ENCODE measurements at regions not wholly inside any gene's neighbourhood (a gene's known extent, or its start where the extent isn't known, plus 50 kb on each side); places are given as distances from the start of the nearest gene placed in this dataset.

- Histone ChIP-seq H3K9ac (no peak overlapping the region), H4K20me1 (ENCODE audit: insufficient read depth) (no peaks in the 10 kb centered on the region), H3K27ac (no peak overlapping the region), H3K9me2 (ENCODE audit: insufficient read depth) (no peaks in the 10 kb centered on the region), H2AFZ (no peak overlapping the region), H3K79me2 (ENCODE audit: insufficient read depth) (no peaks in the 10 kb centered on the region), H3F3A (ENCODE audit: insufficient read depth) (no peaks in the 10 kb centered on the region), H3K4me3 (no peak overlapping the region), H3K27me3 (replicated peaks; ENCODE audit: insufficient read depth) (no peaks in the 10 kb centered on the region), H3K4me2 (ENCODE audit: unreplicated experiment) (no peak overlapping the region), H3K9me3 (ENCODE audit: low read depth) (no peaks in the 10 kb centered on the region), H3K36me3 (ENCODE audit: low read depth) (no peaks in the 10 kb centered on the region), H3K4me1 (ENCODE audit: insufficient read depth) (no peaks in the 10 kb centered on the region)
- no peak for DNase-seq
- in situ Hi-C loops (cut with MboI): no loop called here
- no peak for TF ChIP-seq EZH2 (IDR thresholded peaks at IDR 0.05; ENCODE audit: insufficient read depth, poor library complexity, severe bottlenecking)
- TF ChIP-seq EZH2phosphoT487 (IDR thresholded peaks at IDR 0.05; ENCODE audit: insufficient read depth, low read depth): no peak
- 14 to 19% methylated on average over 5 of the region's 5 CpGs for WGBS, 2 experiments (ENCODE audit: low coverage in 1 of 2, low lambda C conversion rate in 2 of 2, missing lambda C conversion rate in 2 of 2)
These were observed 482.9 kb downstream of the NAF1 start for GRCh38 chr4:162683659-162684370.

GRCh38 chr4:162682651-162683050, 484.0 kb downstream of the NAF1 start:
- no peak for DNase-seq

GRCh38 chr4:162681212-162681611, 485.5 kb downstream of the NAF1 start:
- Histone ChIP-seq H3K4me1 (ENCODE audit: insufficient read depth) (no peaks in the 10 kb centered on the region), H3K4me2 (ENCODE audit: unreplicated experiment) (no peak overlapping the region), H3F3A (ENCODE audit: insufficient read depth) (no peaks in the 10 kb centered on the region), H3K9ac (no peak overlapping the region), H3K27ac (no peak overlapping the region), H2AFZ (no peak overlapping the region), H3K9me2 (ENCODE audit: insufficient read depth) (no peaks in the 10 kb centered on the region), H3K36me3 (ENCODE audit: low read depth) (no peaks in the 10 kb centered on the region), H3K4me3 (no peak overlapping the region), H3K27me3 (replicated peaks; ENCODE audit: insufficient read depth) (no peaks in the 10 kb centered on the region), H3K9me3 (ENCODE audit: low read depth) (no peaks in the 10 kb centered on the region), H3K79me2 (ENCODE audit: insufficient read depth) (no peaks in the 10 kb centered on the region), H4K20me1 (ENCODE audit: insufficient read depth) (no peaks in the 10 kb centered on the region)
- no peak for DNase-seq
- in situ Hi-C loops (cut with MboI): no loop called here
- whole genome bisulfite sequencing, 2 experiments (ENCODE audit: low coverage in 1 of 2, low lambda C conversion rate in 2 of 2, missing lambda C conversion rate in 2 of 2): 1 to 6% methylated on average over 2 of the region's 2 CpGs
- TF ChIP-seq EZH2phosphoT487 (IDR thresholded peaks at IDR 0.05; ENCODE audit: insufficient read depth, low read depth): no peak

More at GRCh38 chr4:162682651-162683050, 484.0 kb downstream of the NAF1 start:
- no peaks in the 10 kb centered on the region for H3K9me3 ChIP-seq (ENCODE audit: low read depth)
- no peak overlapping the region for H2AFZ ChIP-seq
- no peak overlapping the region for H3K9ac ChIP-seq
- in situ Hi-C loops (cut with MboI): no loop called here
- H3K4me3 ChIP-seq: no peak overlapping the region
- no peaks in the 10 kb centered on the region for H3K36me3 ChIP-seq (ENCODE audit: low read depth)
- TF ChIP-seq EZH2 (IDR thresholded peaks at IDR 0.05; ENCODE audit: insufficient read depth, poor library complexity, severe bottlenecking) (no peak), EZH2phosphoT487 (IDR thresholded peaks at IDR 0.05; ENCODE audit: insufficient read depth, low read depth) (no peak)
- no peak overlapping the region for H3K27ac ChIP-seq
- H3K9me2 ChIP-seq (ENCODE audit: insufficient read depth): no peaks in the 10 kb centered on the region
- no peak overlapping the region for H3K4me2 ChIP-seq (ENCODE audit: unreplicated experiment)
- no peaks in the 10 kb centered on the region for H3K27me3 ChIP-seq (replicated peaks; ENCODE audit: insufficient read depth)
- WGBS, 2 experiments (ENCODE audit: low coverage in 1 of 2, low lambda C conversion rate in 2 of 2, missing lambda C conversion rate in 2 of 2): 7 to 8% methylated on average over 1 of the region's 1 CpG
- no peaks in the 10 kb centered on the region for H3K79me2 ChIP-seq (ENCODE audit: insufficient read depth)
- no peaks in the 10 kb centered on the region for H3F3A ChIP-seq (ENCODE audit: insufficient read depth)
- H4K20me1 ChIP-seq (ENCODE audit: insufficient read depth): no peaks in the 10 kb centered on the region
- H3K4me1 ChIP-seq (ENCODE audit: insufficient read depth): no peaks in the 10 kb centered on the region

GRCh38 chr4:162675661-162676060, 491.0 kb downstream of the NAF1 start:
- Histone ChIP-seq H3K36me3 (ENCODE audit: low read depth) (no peaks in the 10 kb centered on the region), H3K79me2 (ENCODE audit: insufficient read depth) (no peaks in the 10 kb centered on the region), H3K9me3 (ENCODE audit: low read depth) (no peaks in the 10 kb centered on the region), H3K9ac (no peak overlapping the region), H3K27ac (no peak overlapping the region), H3F3A (ENCODE audit: insufficient read depth) (no peaks in the 10 kb centered on the region), H3K4me1 (ENCODE audit: insufficient read depth) (no peaks in the 10 kb centered on the region), H3K4me2 (ENCODE audit: unreplicated experiment) (no peak overlapping the region), H4K20me1 (ENCODE audit: insufficient read depth) (no peaks in the 10 kb centered on the region), H3K4me3 (no peak overlapping the region), H2AFZ (no peak overlapping the region), H3K27me3 (replicated peaks; ENCODE audit: insufficient read depth) (no peaks in the 10 kb centered on the region), H3K9me2 (ENCODE audit: insufficient read depth) (no peaks in the 10 kb centered on the region)
- 10 to 21% methylated on average over 2 of the region's 2 CpGs for WGBS, 2 experiments (ENCODE audit: low coverage in 1 of 2, low lambda C conversion rate in 2 of 2, missing lambda C conversion rate in 2 of 2)
- in situ Hi-C loops (cut with MboI): no loop called here
- DNase-seq: no peak
- no peak for TF ChIP-seq EZH2phosphoT487 (IDR thresholded peaks at IDR 0.05; ENCODE audit: insufficient read depth, low read depth)
- TF ChIP-seq EZH2 (IDR thresholded peaks at IDR 0.05; ENCODE audit: insufficient read depth, poor library complexity, severe bottlenecking): no peak
